ENCODE measurements at regions not wholly inside any gene's neighbourhood (a gene's known extent, or its start where the extent isn't known, plus 50 kb on each side); places are given as distances from the start of the nearest gene placed in this dataset.

DNA sequence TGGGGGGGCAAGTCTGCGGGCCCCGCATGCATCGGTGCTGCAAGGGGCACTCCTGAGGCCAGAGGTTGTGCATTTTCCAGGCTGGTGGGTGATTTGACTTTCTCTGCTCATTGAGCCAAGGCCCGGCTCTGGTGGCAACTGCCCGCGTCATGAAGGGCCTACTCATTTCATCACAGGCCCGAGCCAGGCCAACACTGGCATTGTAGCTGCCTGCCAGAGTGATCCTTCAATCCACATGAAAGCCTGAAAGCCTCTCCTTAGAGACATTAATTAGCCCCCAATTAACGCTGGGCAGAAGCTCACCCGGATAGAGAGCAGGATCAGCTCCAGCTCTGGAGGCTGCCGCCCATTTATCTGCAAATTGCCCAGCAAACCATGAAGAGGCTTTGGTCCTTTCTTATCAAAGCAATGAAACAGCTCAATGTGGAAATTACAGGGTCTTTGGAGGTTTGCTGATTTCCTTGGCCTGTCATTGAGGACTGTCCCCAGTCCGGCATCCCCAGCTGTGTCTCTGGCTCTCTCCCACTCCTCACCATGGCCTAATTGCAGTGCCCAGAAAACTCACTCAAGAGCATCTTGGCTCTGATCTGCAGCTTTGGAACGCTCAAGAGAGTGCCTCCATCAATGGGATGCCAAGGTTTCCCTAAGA, 50.4 kb upstream of the STUM start:
- Mint-ChIP-seq H3K4me1 (ENCODE audit: low read depth) (no peaks in the 10 kb centered on the region), H3K36me3 (ENCODE audit: insufficient read depth) (no peaks in the 10 kb centered on the region), H3K9me3 (no peaks in the 10 kb centered on the region), H3K27me3 (ENCODE audit: low read depth) (peaks cover 7% of the 10 kb centered on the region), H3K4me3 (no peak overlapping the region)
- DNase-seq (no peak), ATAC-seq (no peak)

DNA sequence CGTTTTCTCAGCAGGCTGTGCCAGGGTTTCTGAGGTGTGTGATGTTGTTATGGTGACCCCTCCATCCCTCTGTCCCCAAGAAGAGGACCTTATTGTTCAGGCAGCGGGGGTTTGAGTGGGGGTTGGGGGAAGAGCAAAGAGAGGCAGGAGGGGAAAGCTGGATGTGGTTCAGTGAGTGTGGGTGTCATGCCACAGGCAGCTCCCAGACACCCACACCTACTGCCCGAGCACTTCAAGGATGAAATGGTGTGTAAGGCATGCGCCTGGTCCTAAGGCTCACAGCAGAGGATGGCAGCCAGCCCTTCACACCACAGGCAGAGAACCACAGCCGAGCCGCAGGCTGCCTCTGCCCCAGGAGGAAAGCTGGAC, 49.9 kb upstream of the STUM start:
- peaks cover 7% of the 10 kb centered on the region for H3K27me3 Mint-ChIP-seq (ENCODE audit: low read depth)
- no peaks in the 10 kb centered on the region for H3K36me3 Mint-ChIP-seq (ENCODE audit: insufficient read depth)
- DNase-seq (no peak), ATAC-seq (no peak)
- no peaks in the 10 kb centered on the region for H3K9me3 Mint-ChIP-seq
- H3K4me1 Mint-ChIP-seq (ENCODE audit: low read depth), result no peaks in the 10 kb centered on the region
- no peak overlapping the region for H3K4me3 Mint-ChIP-seq
